ENCODE measurements at regions not wholly inside any gene's neighbourhood (a gene's known extent, or its start where the extent isn't known, plus 50 kb on each side); places are given as distances from the start of the nearest gene placed in this dataset.

- no peak for DNase-seq (ENCODE audit: low read depth, low spot score)
Observed at GRCh38 chr5:99138911-99139310, 210.1 kb upstream of the CHD1 start.

- DNase-seq (ENCODE audit: low read depth, low spot score): no peak
Observed at GRCh38 chr5:99133921-99134320, 205.1 kb upstream of the CHD1 start.

- DNase-seq (ENCODE audit: low read depth, low spot score): no peak
Observed at GRCh38 chr5:99129768-99130501, 201.1 kb upstream of the CHD1 start.

GRCh38 chr5:99122976-99123375 is 194.2 kb upstream of the CHD1 start:
- DNase-seq (ENCODE audit: low read depth, low spot score): no peak

- no peak for DNase-seq (ENCODE audit: low read depth, low spot score)
Observed at GRCh38 chr5:99119326-99119725, 190.5 kb upstream of the CHD1 start.

- no peak for DNase-seq (ENCODE audit: low read depth, low spot score)
Observed at GRCh38 chr5:99116526-99116925, 187.7 kb upstream of the CHD1 start.

- no peak for DNase-seq (ENCODE audit: low read depth, low spot score)
Observed at GRCh38 chr5:99109894-99110293, 181.1 kb upstream of the CHD1 start.

GRCh38 chr5:99105216-99105615 is 176.4 kb upstream of the CHD1 start:
- no peak for DNase-seq (ENCODE audit: low read depth, low spot score)

- DNase-seq (ENCODE audit: low read depth, low spot score): no peak
Observed at GRCh38 chr5:99104538-99105132, 175.8 kb upstream of the CHD1 start.

- no peak for DNase-seq (ENCODE audit: low read depth, low spot score)
Observed at GRCh38 chr5:99102073-99102697, 173.4 kb upstream of the CHD1 start.

GRCh38 chr5:99099691-99100090 is 170.9 kb upstream of the CHD1 start:
- DNase-seq (ENCODE audit: low read depth, low spot score): no peak

- DNase-seq (ENCODE audit: low read depth, low spot score): no peak
Observed at GRCh38 chr5:99089822-99090549, 161.2 kb upstream of the CHD1 start.

GRCh38 chr5:99088309-99088708 is 159.5 kb upstream of the CHD1 start:
- DNase-seq (ENCODE audit: low read depth, low spot score): no peak

- no peak for DNase-seq (ENCODE audit: low read depth, low spot score)
Observed at GRCh38 chr5:99083197-99083596, 154.4 kb upstream of the CHD1 start.

GRCh38 chr5:99081711-99082110 is 152.9 kb upstream of the CHD1 start:
- DNase-seq (ENCODE audit: low read depth, low spot score): no peak

GRCh38 chr5:99076723-99077640 is 148.2 kb upstream of the CHD1 start:
- no peak for DNase-seq (ENCODE audit: low read depth, low spot score)

- DNase-seq (ENCODE audit: low read depth, low spot score): no peak
Observed at GRCh38 chr5:99072846-99073245, 144.0 kb upstream of the CHD1 start.

GRCh38 chr5:99070822-99071221 is 142.0 kb upstream of the CHD1 start:
- no peak for DNase-seq (ENCODE audit: low read depth, low spot score)

GRCh38 chr5:99070362-99070761 is 141.6 kb upstream of the CHD1 start:
- no peak for DNase-seq (ENCODE audit: low read depth, low spot score)

GRCh38 chr5:99068944-99069650 is 140.3 kb upstream of the CHD1 start:
- DNase-seq (ENCODE audit: low read depth, low spot score): no peak

GRCh38 chr5:99063737-99064136 is 134.9 kb upstream of the CHD1 start:
- DNase-seq (ENCODE audit: low read depth, low spot score): no peak
